ENCODE measurements at regions not wholly inside any gene's neighbourhood (a gene's known extent, or its start where the extent isn't known, plus 50 kb on each side); places are given as distances from the start of the nearest gene placed in this dataset.

GRCh38 chr13:90746230-90746629 lies 601.3 kb upstream of the MIR17HG start:
- Histone ChIP-seq H3K27ac (replicated peaks) (no peak overlapping the region), H3K4me3 (replicated peaks; ENCODE audit: insufficient read depth, low read length) (no peak overlapping the region), H3K27me3 (ENCODE audit: insufficient read depth, poor library complexity, severe bottlenecking) (no peaks in the 10 kb centered on the region)
- no peak for TF ChIP-seq CTCF (IDR thresholded peaks at IDR 0.05; ENCODE audit: insufficient read depth, low read length)
- no peak for TF ChIP-seq SPI1 (IDR thresholded peaks at IDR 0.05; ENCODE audit: borderline replicate concordance, low read depth)
- no peak for TF ChIP-seq REST (IDR thresholded peaks at IDR 0.05; ENCODE audit: insufficient replicate concordance, low read depth)
- TF ChIP-seq POLR2AphosphoS5 (IDR thresholded peaks at IDR 0.05; ENCODE audit: low read depth): no peak
- TF ChIP-seq GABPA (IDR thresholded peaks at IDR 0.05; ENCODE audit: low read depth): no peak
- no peak for DNase-seq (ENCODE audit: low read depth in 1 of 2, low spot score in 1 of 2)

- TF ChIP-seq POLR2AphosphoS5 (IDR thresholded peaks at IDR 0.05; ENCODE audit: low read depth) (no peak), SPI1 (IDR thresholded peaks at IDR 0.05; ENCODE audit: borderline replicate concordance, low read depth) (no peak), GABPA (IDR thresholded peaks at IDR 0.05; ENCODE audit: low read depth) (no peak)
- no peaks in the 10 kb centered on the region for H3K27me3 ChIP-seq (ENCODE audit: insufficient read depth, poor library complexity, severe bottlenecking)
- no peak overlapping the region for H3K27ac ChIP-seq (replicated peaks)
- H3K4me3 ChIP-seq (replicated peaks; ENCODE audit: insufficient read depth, low read length): no peak overlapping the region
- no peak for DNase-seq (ENCODE audit: low read depth in 1 of 2, low spot score in 1 of 2)
Measured at GRCh38 chr13:90750021-90750420, 597.5 kb upstream of the MIR17HG start.

GRCh38 chr13:90751026-90751425 lies 596.5 kb upstream of the MIR17HG start:
- DNase-seq (ENCODE audit: low read depth in 1 of 2, low spot score in 1 of 2): no peak
- H3K4me3 ChIP-seq (replicated peaks; ENCODE audit: insufficient read depth, low read length): no peak overlapping the region
- no peak overlapping the region for H3K27ac ChIP-seq (replicated peaks)
- no peaks in the 10 kb centered on the region for H3K27me3 ChIP-seq (ENCODE audit: insufficient read depth, poor library complexity, severe bottlenecking)
- TF ChIP-seq POLR2AphosphoS5 (IDR thresholded peaks at IDR 0.05; ENCODE audit: low read depth) (no peak), SPI1 (IDR thresholded peaks at IDR 0.05; ENCODE audit: borderline replicate concordance, low read depth) (no peak), GABPA (IDR thresholded peaks at IDR 0.05; ENCODE audit: low read depth) (no peak), CTCF (IDR thresholded peaks at IDR 0.05; ENCODE audit: insufficient read depth, low read length) (no peak), REST (IDR thresholded peaks at IDR 0.05; ENCODE audit: insufficient replicate concordance, low read depth) (no peak)

- TF ChIP-seq CTCF (IDR thresholded peaks at IDR 0.05; ENCODE audit: insufficient read depth, low read length): no peak
- TF ChIP-seq SPI1 (IDR thresholded peaks at IDR 0.05; ENCODE audit: borderline replicate concordance, low read depth): no peak
- no peak for TF ChIP-seq POLR2AphosphoS5 (IDR thresholded peaks at IDR 0.05; ENCODE audit: low read depth)
- TF ChIP-seq REST (IDR thresholded peaks at IDR 0.05; ENCODE audit: insufficient replicate concordance, low read depth): no peak
- no peak for TF ChIP-seq GABPA (IDR thresholded peaks at IDR 0.05; ENCODE audit: low read depth)
- no peak overlapping the region for H3K4me3 ChIP-seq (replicated peaks; ENCODE audit: insufficient read depth, low read length)
- no peak for DNase-seq (ENCODE audit: low read depth in 1 of 2, low spot score in 1 of 2)
- H3K27me3 ChIP-seq (ENCODE audit: insufficient read depth, poor library complexity, severe bottlenecking): no peaks in the 10 kb centered on the region
- no peak overlapping the region for H3K27ac ChIP-seq (replicated peaks)
Measured at GRCh38 chr13:90752070-90752469, 595.4 kb upstream of the MIR17HG start.
